CD14-positive monocyte (primary cell): ENCODE measurements at regions not wholly inside any gene's neighbourhood (a gene's known extent, or its start where the extent isn't known, plus 50 kb on each side); places are given as distances from the start of the nearest gene placed in this dataset.

Experiments
- DNase-seq, 3 donors: peaks; one replicate each; pipeline ENCODE4 v3.0.0-alpha.2; 2011 to 2022
- H2AFZ ChIP-seq: 2 replicates; pipeline ENCODE4 v1.6.0; 2012; ENCODE audit warnings: mild to moderate bottlenecking, low read depth, low read length, inconsistent platforms; ENCODE audit not compliant: insufficient read depth, poor library complexity, severe bottlenecking
- H3K27ac ChIP-seq, 2 donors: 1 replicate in 1 of 2; 2 replicates in 1 of 2; pipeline ENCODE4 v1.5.1; 2012 to 2013; ENCODE audit warnings: low read length in 2 of 2, control low read depth in 1 of 2, inconsistent platforms in 1 of 2, low read depth in 1 of 2, mild to moderate bottlenecking in 1 of 2
- H3K27me3 ChIP-seq, 2 donors: one replicate each; pipeline versions ENCODE4 v1.6.0 to v1.6.1; 2011 to 2013; ENCODE audit warnings: low read length in 2 of 2; ENCODE audit not compliant: control insufficient read depth in 2 of 2, insufficient read depth in 2 of 2
- H3K36me3 ChIP-seq, 2 donors: replicated peaks in 1 of 2; 1 replicate in 1 of 2; 2 replicates in 1 of 2; pipeline versions ENCODE4 v1.5.1 to v1.6.1; 2012 to 2013; ENCODE audit warnings: low read length in 2 of 2, control low read depth in 1 of 2, inconsistent platforms in 1 of 2, mild to moderate bottlenecking in 1 of 2; ENCODE audit not compliant: insufficient read depth in 2 of 2, control insufficient read depth in 1 of 2
- H3K4me1 ChIP-seq, 2 donors: 1 replicate in 1 of 2; 2 replicates in 1 of 2; pipeline versions ENCODE4 v1.5.1 to v1.6.1; 2012 to 2013; ENCODE audit warnings: low read length in 2 of 2, control low read depth in 1 of 2, inconsistent platforms in 1 of 2, mild to moderate bottlenecking in 1 of 2, moderate library complexity in 1 of 2; ENCODE audit not compliant: insufficient read depth in 2 of 2, control insufficient read depth in 1 of 2
- H3K4me2 ChIP-seq: replicated peaks from 2 replicates; pipeline ENCODE3; 2012; ENCODE audit warnings: low read length, moderate library complexity, mild to moderate bottlenecking; ENCODE audit not compliant: poor library complexity, severe bottlenecking; ENCODE audit errors: extremely low read depth
- H3K4me3 ChIP-seq, 3 experiments: fragments of 200-600 bp in 1 of 3; sonication (generic) in 1 of 3; replicated peaks in 1 of 3; 1 replicate in 2 of 3; 2 replicates in 1 of 3; pipeline ENCODE4 v1.5.1; 2011 to 2013; ENCODE audit warnings: low read length in 3 of 3, mild to moderate bottlenecking in 3 of 3, control low read depth in 2 of 3, low read depth in 2 of 3, inconsistent platforms in 1 of 3, moderate library complexity in 1 of 3
- H3K79me2 ChIP-seq: 2 replicates; pipeline ENCODE4 v1.6.0; 2012; ENCODE audit warnings: mild to moderate bottlenecking, control low read depth, inconsistent platforms, low read length, moderate library complexity; ENCODE audit not compliant: insufficient read depth
- H3K9ac ChIP-seq: 2 replicates; pipeline ENCODE4 v1.6.0; 2017; ENCODE audit warnings: low read length, mild to moderate bottlenecking; ENCODE audit not compliant: insufficient read depth, poor library complexity, severe bottlenecking
- H3K9me3 ChIP-seq, 2 donors: replicated peaks in 1 of 2; 1 replicate in 1 of 2; 2 replicates in 1 of 2; pipeline versions ENCODE4 v1.5.1 to v1.6.1; 2012 to 2013; ENCODE audit warnings: low read length in 2 of 2, control low read depth in 1 of 2; ENCODE audit not compliant: control insufficient read depth in 1 of 2, insufficient read depth in 1 of 2
- H4K20me1 ChIP-seq: 2 replicates; pipeline ENCODE4 v1.6.0; 2012; ENCODE audit warnings: mild to moderate bottlenecking, low read length, control low read depth, moderate library complexity; ENCODE audit not compliant: insufficient read depth
- H3K27ac Mint-ChIP-seq, 7 donors: one replicate each; pipeline ENCODE4 v1.8.0; 2020; ENCODE audit warnings: mild to moderate bottlenecking in 7 of 7, mixed read lengths in 7 of 7, moderate library complexity in 6 of 7, inconsistent platforms in 2 of 7
- H3K27me3 Mint-ChIP-seq, 3 donors: one replicate each; pipeline ENCODE4 v1.8.0; 2021 to 2022; ENCODE audit warnings: low read depth in 3 of 3, mild to moderate bottlenecking in 3 of 3, mixed read lengths in 3 of 3, moderate library complexity in 3 of 3, inconsistent platforms in 1 of 3
- H3K36me3 Mint-ChIP-seq, 2 donors: one replicate each; pipeline ENCODE4 v1.8.0; 2020; ENCODE audit warnings: mixed read lengths in 2 of 2, inconsistent platforms in 1 of 2, mild to moderate bottlenecking in 1 of 2
- H3K4me1 Mint-ChIP-seq: one replicate; pipeline ENCODE4 v1.8.0; 2020; ENCODE audit warnings: mild to moderate bottlenecking, mixed read lengths
- H3K4me3 Mint-ChIP-seq, 2 donors: one replicate each; pipeline ENCODE4 v1.8.0; 2020; ENCODE audit warnings: mild to moderate bottlenecking in 2 of 2, mixed read lengths in 2 of 2, moderate library complexity in 1 of 2
- H3K9me3 Mint-ChIP-seq, 7 donors: one replicate each; pipeline ENCODE4 v1.8.0; 2020 to 2022; ENCODE audit warnings: mixed read lengths in 7 of 7, mild to moderate bottlenecking in 6 of 7, moderate library complexity in 6 of 7, inconsistent platforms in 2 of 7
- WGBS: methylation state at CpG from one replicate; pipeline ENCODE4 v1.1.5; 2013; ENCODE audit warnings: missing lambda C conversion rate; ENCODE audit not compliant: insufficient coverage; 5-methylcytosine and 5-hydroxymethylcytosine counted together
- intact Hi-C, 2 donors: fragments of 100-400 bp; cut with micrococcal nuclease; formaldehyde crosslinking; loops; one replicate each; pipeline versions ENCODE4 v1.15.0 to v1.15.1; 2023
- TF ChIP-seq, protein P1 (sequence below): fragments of 200-600 bp; IDR thresholded peaks from one replicate; pipeline ENCODE4 v1.8.0; 2022; ENCODE audit warnings: antibody characterized with exemption, mild to moderate bottlenecking

DNA sequence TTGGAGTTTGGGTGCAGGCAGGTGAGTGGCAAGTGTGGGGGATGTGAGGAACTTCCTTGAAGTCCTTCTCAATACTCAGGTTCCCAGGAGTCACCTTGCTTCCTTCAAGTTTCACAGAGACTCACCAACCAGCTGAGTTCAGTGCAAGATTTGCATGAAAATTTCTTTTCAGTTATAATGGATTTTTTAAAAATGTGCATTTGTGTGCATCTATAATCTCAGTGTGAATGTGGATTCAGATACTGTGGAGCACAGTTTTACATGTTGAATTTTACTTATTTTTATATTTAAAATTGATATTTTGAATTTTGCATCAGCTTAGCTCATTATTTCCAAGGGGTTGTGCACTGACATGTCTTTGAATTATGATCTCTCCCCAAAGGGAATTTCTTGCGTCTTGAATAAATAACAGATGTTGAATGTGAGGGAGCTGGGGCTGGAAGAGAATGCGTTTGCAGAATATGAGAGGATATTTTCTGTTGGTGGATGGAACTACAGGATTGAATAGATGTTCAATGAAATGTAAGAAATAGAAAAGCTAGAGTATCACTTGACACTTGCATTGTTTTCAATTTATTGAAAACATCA, 184.3 kb downstream of the RPRM start:
- Mint-ChIP-seq H3K4me1 (no peaks in the 10 kb centered on the region), H3K4me3 (no peak overlapping the region), H3K36me3 (no peaks in the 10 kb centered on the region), H3K27me3 (peaks cover 0 to 2% (median 0%) of the 10 kb centered on the region in 3 donors), H3K9me3 (no peaks in the 10 kb centered on the region), H3K27ac (no peak overlapping the region)
- WGBS = 100% methylated on average over 1 of the region's 2 CpGs
- Histone ChIP-seq H3K27me3 (no peaks in the 10 kb centered on the region), H3K9ac (no peak overlapping the region), H3K27ac (no peak overlapping the region), H3K36me3 (no peaks in the 10 kb centered on the region), H3K9me3 (no peaks in the 10 kb centered on the region), H3K4me2 (no peak overlapping the region), H4K20me1 (no peaks in the 10 kb centered on the region), H2AFZ (no peak overlapping the region), H3K79me2 (no peaks in the 10 kb centered on the region), H3K4me3 (no peak overlapping the region), H3K4me1 (no peaks in the 10 kb centered on the region)
- no peak for DNase-seq
- intact Hi-C loops = no loop called here
- TF ChIP-seq, protein P1, sequence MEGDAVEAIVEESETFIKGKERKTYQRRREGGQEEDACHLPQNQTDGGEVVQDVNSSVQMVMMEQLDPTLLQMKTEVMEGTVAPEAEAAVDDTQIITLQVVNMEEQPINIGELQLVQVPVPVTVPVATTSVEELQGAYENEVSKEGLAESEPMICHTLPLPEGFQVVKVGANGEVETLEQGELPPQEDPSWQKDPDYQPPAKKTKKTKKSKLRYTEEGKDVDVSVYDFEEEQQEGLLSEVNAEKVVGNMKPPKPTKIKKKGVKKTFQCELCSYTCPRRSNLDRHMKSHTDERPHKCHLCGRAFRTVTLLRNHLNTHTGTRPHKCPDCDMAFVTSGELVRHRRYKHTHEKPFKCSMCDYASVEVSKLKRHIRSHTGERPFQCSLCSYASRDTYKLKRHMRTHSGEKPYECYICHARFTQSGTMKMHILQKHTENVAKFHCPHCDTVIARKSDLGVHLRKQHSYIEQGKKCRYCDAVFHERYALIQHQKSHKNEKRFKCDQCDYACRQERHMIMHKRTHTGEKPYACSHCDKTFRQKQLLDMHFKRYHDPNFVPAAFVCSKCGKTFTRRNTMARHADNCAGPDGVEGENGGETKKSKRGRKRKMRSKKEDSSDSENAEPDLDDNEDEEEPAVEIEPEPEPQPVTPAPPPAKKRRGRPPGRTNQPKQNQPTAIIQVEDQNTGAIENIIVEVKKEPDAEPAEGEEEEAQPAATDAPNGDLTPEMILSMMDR = no peak

DNA sequence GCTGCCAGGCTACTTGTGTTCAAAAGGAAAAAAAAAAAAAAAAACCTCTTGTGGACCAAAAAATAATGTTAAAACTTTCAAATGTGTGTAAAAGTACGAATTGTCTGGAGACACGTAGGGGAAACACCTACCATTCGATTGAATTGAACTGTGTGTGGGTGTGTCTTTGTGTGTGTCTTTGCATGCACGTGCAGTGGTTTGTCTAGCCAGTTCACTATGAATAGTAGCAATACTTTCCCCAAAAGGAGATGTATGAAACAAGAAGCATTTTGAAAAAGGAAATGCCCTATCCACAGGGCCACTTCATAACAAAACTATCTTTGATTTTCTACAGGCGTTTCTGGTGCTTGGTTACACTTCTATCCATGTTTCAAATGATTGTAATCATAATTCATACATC, 186.8 kb downstream of the RPRM start:
- Mint-ChIP-seq H3K4me1 (no peaks in the 10 kb centered on the region), H3K9me3 (no peaks in the 10 kb centered on the region), H3K4me3 (no peak overlapping the region), H3K36me3 (no peaks in the 10 kb centered on the region), H3K27ac (no peak overlapping the region), H3K27me3 (peaks cover 0 to 2% (median 2%) of the 10 kb centered on the region in 3 donors)
- no peaks in the 10 kb centered on the region for H4K20me1 ChIP-seq
- no peaks in the 10 kb centered on the region for H3K9me3 ChIP-seq
- H3K27me3 ChIP-seq = no peaks in the 10 kb centered on the region
- intact Hi-C loops = no loop called here
- no peaks in the 10 kb centered on the region for H3K4me1 ChIP-seq
- no peak overlapping the region for H3K4me2 ChIP-seq
- no CpG with 5 or more reads among the region's 5 CpGs for WGBS
- H3K9ac ChIP-seq = no peak overlapping the region
- TF ChIP-seq, protein P1 = no peak
- H2AFZ ChIP-seq = no peak overlapping the region
- no peaks in the 10 kb centered on the region for H3K36me3 ChIP-seq
- no peak overlapping the region for H3K27ac ChIP-seq
- no peaks in the 10 kb centered on the region for H3K79me2 ChIP-seq
- no peak overlapping the region for H3K4me3 ChIP-seq
- no peak for DNase-seq
